B cell (primary cell): ENCODE measurements at regions not wholly inside any gene's neighbourhood (a gene's known extent, or its start where the extent isn't known, plus 50 kb on each side); places are given as distances from the start of the nearest gene placed in this dataset.

Source experiments
- CTCF ChIP-seq: fragments of 200-600 bp; IDR thresholded peaks from one replicate; pipeline ENCODE4 v1.8.0; 2022; ENCODE audit warnings: antibody characterized with exemption, mild to moderate bottlenecking
- EZH2 ChIP-seq: IDR thresholded peaks from 2 replicates; pipeline ENCODE4 v1.6.1; 2012; ENCODE audit warnings: borderline replicate concordance, low read depth, mild to moderate bottlenecking, moderate library complexity, low read length; ENCODE audit not compliant: insufficient read depth, poor library complexity, severe bottlenecking

GRCh38 chr7:51467384-51468017, 150.9 kb upstream of the COBL start:
- no peak for TF ChIP-seq CTCF
- TF ChIP-seq EZH2, result no peak
